ENCODE measurements at regions not wholly inside any gene's neighbourhood (a gene's known extent, or its start where the extent isn't known, plus 50 kb on each side); places are given as distances from the start of the nearest gene placed in this dataset.
"Not testable (repeated sequence)": the region's sequence is repeated elsewhere in the genome, so short reads cannot be mapped to it uniquely, and the experiment has no call there.

GRCh38 chr9:93774331-93775102 lies 180.6 kb downstream of the BARX1 start:
- no peak for TF ChIP-seq CTCF (IDR thresholded peaks at IDR 0.05)
- Histone ChIP-seq H3K4me3 (ENCODE audit: low read depth, low read length) (no peak overlapping the region), H3K79me2 (no peaks in the 10 kb centered on the region), H2AFZ (no peak overlapping the region), H3K9ac (no peak overlapping the region), H3K4me1 (no peaks in the 10 kb centered on the region), H3K36me3 (ENCODE audit: control insufficient read depth, insufficient read depth, low read length) (no peaks in the 10 kb centered on the region), H3K9me3 (ENCODE audit: control insufficient read depth, low read length) (no peaks in the 10 kb centered on the region), H3K27ac (no peak overlapping the region), H3K4me2 (ENCODE audit: low read length) (no peak overlapping the region), H3K27me3 (ENCODE audit: control insufficient read depth, insufficient read depth, low read length) (no peaks in the 10 kb centered on the region)

GRCh38 chr9:93771276-93771675 lies 183.9 kb downstream of the BARX1 start:
- H3K4me2 ChIP-seq (ENCODE audit: low read length), result no peak overlapping the region
- TF ChIP-seq CTCF (IDR thresholded peaks at IDR 0.05), result no peak
- H3K4me1 ChIP-seq, result no peaks in the 10 kb centered on the region
- H2AFZ ChIP-seq, result no peak overlapping the region
- H3K4me3 ChIP-seq (ENCODE audit: low read depth, low read length), result no peak overlapping the region
- H3K36me3 ChIP-seq (ENCODE audit: control insufficient read depth, insufficient read depth, low read length), result no peaks in the 10 kb centered on the region
- no peaks in the 10 kb centered on the region for H3K27me3 ChIP-seq (ENCODE audit: control insufficient read depth, insufficient read depth, low read length)
- no peaks in the 10 kb centered on the region for H3K9me3 ChIP-seq (ENCODE audit: control insufficient read depth, low read length)
- no peak overlapping the region for H3K9ac ChIP-seq
- H3K27ac ChIP-seq, result no peak overlapping the region
- no peaks in the 10 kb centered on the region for H3K79me2 ChIP-seq

GRCh38 chr9:93761822-93762221 lies 185.4 kb downstream of the PHF2 start:
- Histone ChIP-seq H3K36me3 (ENCODE audit: control insufficient read depth, insufficient read depth, low read length) (no peaks in the 10 kb centered on the region), H3K79me2 (no peaks in the 10 kb centered on the region), H3K27me3 (ENCODE audit: control insufficient read depth, insufficient read depth, low read length) (no peaks in the 10 kb centered on the region), H3K9ac (no peak overlapping the region), H3K4me2 (ENCODE audit: low read length) (no peak overlapping the region), H3K27ac (no peak overlapping the region), H3K4me1 (no peaks in the 10 kb centered on the region), H2AFZ (no peak overlapping the region), H3K4me3 (ENCODE audit: low read depth, low read length) (no peak overlapping the region), H3K9me3 (ENCODE audit: control insufficient read depth, low read length) (no peaks in the 10 kb centered on the region)
- no peak for TF ChIP-seq CTCF (IDR thresholded peaks at IDR 0.05)

DNA sequence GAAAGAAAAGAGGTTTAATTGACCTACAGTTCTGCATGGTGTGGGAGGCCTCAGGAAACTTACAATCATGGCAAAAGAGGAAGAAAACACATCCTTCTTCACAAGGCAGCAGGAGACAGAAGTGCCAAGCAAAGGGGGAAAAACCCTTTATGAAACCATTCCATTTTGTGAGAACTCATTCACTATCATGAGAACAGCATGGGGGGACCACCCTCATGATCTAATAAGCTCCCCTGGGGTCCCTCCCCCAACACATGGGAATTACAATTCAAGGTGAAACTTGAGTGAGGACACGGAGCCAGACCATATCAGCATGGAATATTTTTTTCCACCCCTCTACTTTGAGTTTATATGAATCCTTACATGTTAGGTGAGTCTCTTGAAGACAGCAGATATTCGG lies 173.7 kb downstream of the PHF2 start:
- Histone ChIP-seq H3K36me3 (ENCODE audit: control insufficient read depth, insufficient read depth, low read length) (no peaks in the 10 kb centered on the region), H3K4me1 (no peaks in the 10 kb centered on the region), H3K27ac (no peak overlapping the region), H2AFZ (no peak overlapping the region), H3K4me2 (ENCODE audit: low read length) (no peak overlapping the region), H3K27me3 (ENCODE audit: control insufficient read depth, insufficient read depth, low read length) (no peaks in the 10 kb centered on the region), H3K79me2 (no peaks in the 10 kb centered on the region), H3K4me3 (ENCODE audit: low read depth, low read length) (no peak overlapping the region), H3K9ac (no peak overlapping the region), H3K9me3 (ENCODE audit: control insufficient read depth, low read length) (no peaks in the 10 kb centered on the region)
- no peak for TF ChIP-seq CTCF (IDR thresholded peaks at IDR 0.05)

GRCh38 chr9:93748827-93749226 lies 172.4 kb downstream of the PHF2 start:
- H3K79me2 ChIP-seq; H3K36me3 ChIP-seq (ENCODE audit: control insufficient read depth, insufficient read depth, low read length); H3K27me3 ChIP-seq (ENCODE audit: control insufficient read depth, insufficient read depth, low read length); H3K27ac ChIP-seq; H3K4me3 ChIP-seq (ENCODE audit: low read depth, low read length); H2AFZ ChIP-seq; H3K4me1 ChIP-seq; H3K9ac ChIP-seq; H3K4me2 ChIP-seq (ENCODE audit: low read length); H3K9me3 ChIP-seq (ENCODE audit: control insufficient read depth, low read length): not testable (repeated sequence)

Measured in parathyroid adenoma (tissue), 2 donors.